Skeletal muscle tissue (tissue), 3 donors: ENCODE measurements at regions not wholly inside any gene's neighbourhood (a gene's known extent, or its start where the extent isn't known, plus 50 kb on each side); places are given as distances from the start of the nearest gene placed in this dataset.

Source experiments
- H3K27ac ChIP-seq: one replicate; pipeline ENCODE4 v1.7.0; 2013; ENCODE audit warnings: mild to moderate bottlenecking, low read depth, low read length, inconsistent platforms
- H3K27me3 ChIP-seq, 3 donors: one replicate each; pipeline ENCODE4 v1.7.0; 2013; ENCODE audit warnings: low read length in 3 of 3; ENCODE audit not compliant: control insufficient read depth in 3 of 3, insufficient read depth in 3 of 3
- H3K36me3 ChIP-seq, 3 donors: one replicate each; pipeline ENCODE4 v1.7.0; 2013; ENCODE audit warnings: low read length in 3 of 3; ENCODE audit not compliant: control insufficient read depth in 3 of 3, insufficient read depth in 3 of 3
- H3K4me1 ChIP-seq, 3 donors: one replicate each; pipeline ENCODE4 v1.7.0; 2013; ENCODE audit warnings: low read length in 3 of 3, mild to moderate bottlenecking in 3 of 3; ENCODE audit not compliant: control insufficient read depth in 3 of 3, insufficient read depth in 3 of 3
- H3K4me3 ChIP-seq, 3 donors: one replicate each; pipeline ENCODE4 v1.7.0; 2013; ENCODE audit warnings: low read length in 3 of 3
- H3K9ac ChIP-seq, 3 donors: one replicate each; pipeline ENCODE4 v1.7.0; 2013; ENCODE audit warnings: low read length in 3 of 3, mild to moderate bottlenecking in 3 of 3, moderate library complexity in 2 of 3, low read depth in 1 of 3
- H3K9me3 ChIP-seq, 3 donors: one replicate each; pipeline ENCODE4 v1.7.0; 2013; ENCODE audit warnings: low read length in 3 of 3; ENCODE audit not compliant: control insufficient read depth in 3 of 3
- donor health status: Osteomylitis.

- no peaks in the 10 kb centered on the region for H3K9me3 ChIP-seq
- H3K27ac ChIP-seq, result no peak overlapping the region
- no peaks in the 10 kb centered on the region for H3K4me1 ChIP-seq
- H3K9ac ChIP-seq, result no peak overlapping the region
- no peak overlapping the region for H3K4me3 ChIP-seq
- no peaks in the 10 kb centered on the region for H3K36me3 ChIP-seq
- no peaks in the 10 kb centered on the region for H3K27me3 ChIP-seq
Observed at GRCh38 chr12:18943200-18943599, 186.3 kb upstream of the PLEKHA5 start.

GRCh38 chr12:18946106-18946505 is 183.4 kb upstream of the PLEKHA5 start:
- H3K27me3 ChIP-seq, result no peaks in the 10 kb centered on the region
- no peaks in the 10 kb centered on the region for H3K9me3 ChIP-seq
- H3K9ac ChIP-seq, result no peak overlapping the region
- H3K4me3 ChIP-seq, result no peak overlapping the region
- no peak overlapping the region for H3K27ac ChIP-seq
- H3K36me3 ChIP-seq, result no peaks in the 10 kb centered on the region
- no peaks in the 10 kb centered on the region for H3K4me1 ChIP-seq

- Histone ChIP-seq H3K9ac (no peak overlapping the region), H3K36me3 (no peaks in the 10 kb centered on the region), H3K27me3 (no peaks in the 10 kb centered on the region), H3K9me3 (no peaks in the 10 kb centered on the region), H3K27ac (no peak overlapping the region), H3K4me1 (no peaks in the 10 kb centered on the region), H3K4me3 (no peak overlapping the region)
Observed at GRCh38 chr12:18951218-18951617, 178.3 kb upstream of the PLEKHA5 start.

- no peak overlapping the region for H3K27ac ChIP-seq
- H3K36me3 ChIP-seq, result no peaks in the 10 kb centered on the region
- H3K9me3 ChIP-seq, result peaks cover 0 to 2% (median 0%) of the 10 kb centered on the region in 3 donors
- H3K27me3 ChIP-seq, result no peaks in the 10 kb centered on the region
- no peaks in the 10 kb centered on the region for H3K4me1 ChIP-seq
- no peak overlapping the region for H3K9ac ChIP-seq
- H3K4me3 ChIP-seq, result no peak overlapping the region
Observed at GRCh38 chr12:18953505-18953904, 176.0 kb upstream of the PLEKHA5 start.

GRCh38 chr12:18955594-18955993 is 173.9 kb upstream of the PLEKHA5 start:
- Histone ChIP-seq H3K4me1 (no peaks in the 10 kb centered on the region), H3K27me3 (no peaks in the 10 kb centered on the region), H3K9ac (no peak overlapping the region), H3K36me3 (no peaks in the 10 kb centered on the region), H3K9me3 (peaks cover 0 to 2% (median 0%) of the 10 kb centered on the region in 3 donors), H3K4me3 (no peak overlapping the region), H3K27ac (no peak overlapping the region)

- H3K9ac ChIP-seq, result no peak overlapping the region
- no peaks in the 10 kb centered on the region for H3K27me3 ChIP-seq
- no peak overlapping the region for H3K27ac ChIP-seq
- no peaks in the 10 kb centered on the region for H3K4me1 ChIP-seq
- H3K36me3 ChIP-seq, result no peaks in the 10 kb centered on the region
- no peak overlapping the region for H3K4me3 ChIP-seq
- H3K9me3 ChIP-seq, result no peaks in the 10 kb centered on the region
Observed at GRCh38 chr12:18965203-18965602, 164.3 kb upstream of the PLEKHA5 start.

- no peaks in the 10 kb centered on the region for H3K36me3 ChIP-seq
Observed at GRCh38 chr12:18966954-18967353, 162.6 kb upstream of the PLEKHA5 start.

GRCh38 chr12:18967814-18968213 is 161.7 kb upstream of the PLEKHA5 start:
- H3K36me3 ChIP-seq, result no peaks in the 10 kb centered on the region
- no peaks in the 10 kb centered on the region for H3K4me1 ChIP-seq
- H3K27ac ChIP-seq, result no peak overlapping the region
- H3K9me3 ChIP-seq, result no peaks in the 10 kb centered on the region
- no peak overlapping the region for H3K4me3 ChIP-seq
- H3K9ac ChIP-seq, result no peak overlapping the region
- no peaks in the 10 kb centered on the region for H3K27me3 ChIP-seq

More at GRCh38 chr12:18966954-18967353, 162.6 kb upstream of the PLEKHA5 start:
- Histone ChIP-seq H3K9ac (no peak overlapping the region), H3K27me3 (no peaks in the 10 kb centered on the region), H3K4me3 (no peak overlapping the region), H3K9me3 (no peaks in the 10 kb centered on the region), H3K27ac (no peak overlapping the region), H3K4me1 (no peaks in the 10 kb centered on the region)

- H3K36me3 ChIP-seq, result no peaks in the 10 kb centered on the region
- no peak overlapping the region for H3K9ac ChIP-seq
- H3K4me1 ChIP-seq, result no peaks in the 10 kb centered on the region
- H3K9me3 ChIP-seq, result no peaks in the 10 kb centered on the region
- H3K4me3 ChIP-seq, result no peak overlapping the region
- no peaks in the 10 kb centered on the region for H3K27me3 ChIP-seq
- H3K27ac ChIP-seq, result no peak overlapping the region
Observed at GRCh38 chr12:18969512-18969911, 160.0 kb upstream of the PLEKHA5 start.

GRCh38 chr12:18970603-18971002 is 158.9 kb upstream of the PLEKHA5 start:
- H3K9me3 ChIP-seq, result no peaks in the 10 kb centered on the region
- no peak overlapping the region for H3K4me3 ChIP-seq
- no peaks in the 10 kb centered on the region for H3K36me3 ChIP-seq

GRCh38 chr12:18971932-18972331 is 157.6 kb upstream of the PLEKHA5 start:
- Histone ChIP-seq H3K36me3 (no peaks in the 10 kb centered on the region), H3K4me3 (no peak overlapping the region), H3K9ac (no peak overlapping the region), H3K27ac (no peak overlapping the region), H3K9me3 (no peaks in the 10 kb centered on the region), H3K27me3 (no peaks in the 10 kb centered on the region), H3K4me1 (no peaks in the 10 kb centered on the region)

More at GRCh38 chr12:18970603-18971002, 158.9 kb upstream of the PLEKHA5 start:
- Histone ChIP-seq H3K4me1 (no peaks in the 10 kb centered on the region), H3K27me3 (no peaks in the 10 kb centered on the region), H3K27ac (no peak overlapping the region), H3K9ac (no peak overlapping the region)
